ENCODE measurements at regions not wholly inside any gene's neighbourhood (a gene's known extent, or its start where the extent isn't known, plus 50 kb on each side); places are given as distances from the start of the nearest gene placed in this dataset.

DNA sequence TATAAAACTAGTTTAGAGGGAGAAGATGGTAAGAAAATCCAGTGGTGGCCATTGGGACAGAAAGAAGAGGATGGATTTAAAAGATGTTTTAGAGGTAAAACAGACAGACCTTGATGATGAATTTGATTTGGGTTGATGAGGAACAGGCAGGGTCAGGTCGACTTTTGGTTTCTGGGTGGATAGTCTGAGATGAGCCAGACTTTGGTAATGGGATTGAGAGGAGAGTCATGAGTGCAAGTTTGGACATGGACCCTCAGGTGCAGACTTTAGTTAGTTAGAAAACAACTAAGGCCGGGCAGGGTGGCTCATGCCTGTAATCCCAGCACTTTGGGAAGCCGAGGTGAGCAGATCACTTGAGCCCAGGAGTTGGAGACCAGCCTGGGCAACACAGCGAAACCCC is 257.9 kb downstream of the MAFB start:
- Histone ChIP-seq H3K9me3 (no peaks in the 10 kb centered on the region), H3K27ac (no peak overlapping the region), H3K27me3 (no peaks in the 10 kb centered on the region), H3K4me1 (no peaks in the 10 kb centered on the region), H3K4me3 (no peak overlapping the region), H3K36me3 (no peaks in the 10 kb centered on the region)
- WGBS, 2 donors, result 87 to 96% methylated on average over 4 of the region's 4 CpGs
- TF ChIP-seq, protein P1, sequence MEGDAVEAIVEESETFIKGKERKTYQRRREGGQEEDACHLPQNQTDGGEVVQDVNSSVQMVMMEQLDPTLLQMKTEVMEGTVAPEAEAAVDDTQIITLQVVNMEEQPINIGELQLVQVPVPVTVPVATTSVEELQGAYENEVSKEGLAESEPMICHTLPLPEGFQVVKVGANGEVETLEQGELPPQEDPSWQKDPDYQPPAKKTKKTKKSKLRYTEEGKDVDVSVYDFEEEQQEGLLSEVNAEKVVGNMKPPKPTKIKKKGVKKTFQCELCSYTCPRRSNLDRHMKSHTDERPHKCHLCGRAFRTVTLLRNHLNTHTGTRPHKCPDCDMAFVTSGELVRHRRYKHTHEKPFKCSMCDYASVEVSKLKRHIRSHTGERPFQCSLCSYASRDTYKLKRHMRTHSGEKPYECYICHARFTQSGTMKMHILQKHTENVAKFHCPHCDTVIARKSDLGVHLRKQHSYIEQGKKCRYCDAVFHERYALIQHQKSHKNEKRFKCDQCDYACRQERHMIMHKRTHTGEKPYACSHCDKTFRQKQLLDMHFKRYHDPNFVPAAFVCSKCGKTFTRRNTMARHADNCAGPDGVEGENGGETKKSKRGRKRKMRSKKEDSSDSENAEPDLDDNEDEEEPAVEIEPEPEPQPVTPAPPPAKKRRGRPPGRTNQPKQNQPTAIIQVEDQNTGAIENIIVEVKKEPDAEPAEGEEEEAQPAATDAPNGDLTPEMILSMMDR (IDR thresholded peaks at IDR 0.05), result no peak
- TF ChIP-seq EP300 (IDR thresholded peaks at IDR 0.05) (no peak), POLR2A (IDR thresholded peaks at IDR 0.05) (no peak)
- no peak for DNase-seq (ENCODE audit: low spot score in 2 of 2)

DNA sequence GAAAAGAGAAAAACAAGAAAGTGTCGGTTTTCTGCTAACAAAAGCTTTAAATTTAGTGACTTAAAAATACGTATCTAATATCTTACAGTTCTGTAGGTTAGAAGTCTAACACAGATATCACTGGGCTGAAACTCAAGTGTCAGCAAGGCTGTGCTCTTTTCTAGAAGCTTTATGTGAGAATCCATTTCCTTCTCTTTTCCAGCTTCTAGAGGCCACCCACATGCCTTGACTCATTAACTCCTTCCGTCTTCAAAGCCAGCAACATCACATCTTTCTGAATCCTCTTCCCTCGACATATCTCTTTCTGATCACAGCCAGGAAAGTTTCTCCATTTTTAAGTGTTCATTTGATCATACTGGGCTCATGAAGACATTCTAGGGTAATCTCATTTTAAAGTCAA is 262.0 kb downstream of the MAFB start:
- Histone ChIP-seq H3K4me3 (no peak overlapping the region), H3K4me1 (no peaks in the 10 kb centered on the region), H3K9me3 (no peaks in the 10 kb centered on the region), H3K27ac (no peak overlapping the region), H3K36me3 (no peaks in the 10 kb centered on the region), H3K27me3 (no peaks in the 10 kb centered on the region)
- TF ChIP-seq EP300 (IDR thresholded peaks at IDR 0.05), result peak in 1 of 2 donors; percentile 7
- TF ChIP-seq, protein P1 (IDR thresholded peaks at IDR 0.05), result no peak
- 66 to 72% methylated on average over 4 of the region's 4 CpGs for WGBS, 2 donors
- no peak for DNase-seq (ENCODE audit: low spot score in 2 of 2)

DNA sequence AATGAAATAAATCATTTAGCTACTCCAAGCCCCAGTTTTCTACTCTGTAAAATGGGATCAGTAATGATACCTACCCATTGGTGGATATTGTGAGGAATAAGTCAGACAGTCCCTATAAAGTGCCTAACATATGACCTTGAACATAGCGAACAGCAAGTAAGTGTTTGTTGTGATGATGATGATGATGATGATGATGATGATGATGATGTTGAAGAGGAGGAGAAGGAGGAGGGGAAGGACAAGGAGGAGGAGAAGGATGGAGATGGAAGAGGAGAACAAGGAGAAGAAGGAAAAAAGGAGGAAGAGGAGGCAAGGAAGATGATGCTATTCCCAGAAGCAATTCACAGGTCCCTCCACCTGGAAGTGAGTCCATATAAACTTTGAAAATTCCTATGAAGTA is 264.3 kb downstream of the MAFB start:
- WGBS, 2 donors, result 93 to 94% methylated on average over 1 of the region's 1 CpG
- Histone ChIP-seq H3K4me3 (no peak overlapping the region), H3K9me3 (no peaks in the 10 kb centered on the region), H3K27me3 (no peaks in the 10 kb centered on the region), H3K27ac (no peak overlapping the region), H3K36me3 (no peaks in the 10 kb centered on the region), H3K4me1 (no peaks in the 10 kb centered on the region)
- no peak for DNase-seq (ENCODE audit: low spot score in 2 of 2)
- TF ChIP-seq EP300 (IDR thresholded peaks at IDR 0.05), result no peak
- TF ChIP-seq POLR2A (IDR thresholded peaks at IDR 0.05), result no peak
- TF ChIP-seq, protein P1 (IDR thresholded peaks at IDR 0.05), result no peak

DNA sequence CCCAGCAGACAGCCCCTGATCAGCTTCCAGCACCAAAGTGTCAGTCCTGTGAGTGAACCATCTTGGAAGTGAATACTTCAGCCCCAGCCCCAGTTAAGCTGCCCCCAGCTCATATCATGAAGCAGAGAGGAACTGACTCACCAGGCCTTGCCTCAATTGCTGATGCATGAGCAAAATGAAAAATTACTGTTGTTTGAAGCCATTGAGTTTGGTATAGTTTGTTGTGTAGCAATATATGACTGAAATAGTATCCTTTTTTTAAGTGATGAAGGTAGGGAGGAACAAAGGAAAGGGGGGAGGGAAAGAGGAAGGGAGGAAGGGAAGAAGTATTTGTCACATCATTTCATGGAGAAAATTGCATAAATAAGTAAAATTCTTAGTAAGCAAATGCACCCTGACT is 266.4 kb downstream of the MAFB start:
- H3K36me3 ChIP-seq, result no peaks in the 10 kb centered on the region
- H3K4me1 ChIP-seq, result no peaks in the 10 kb centered on the region
- TF ChIP-seq EP300 (IDR thresholded peaks at IDR 0.05) (no peak), POLR2A (IDR thresholded peaks at IDR 0.05) (no peak)
- TF ChIP-seq, protein P1 (IDR thresholded peaks at IDR 0.05), result no peak
- H3K4me3 ChIP-seq, result no peak overlapping the region
- H3K27me3 ChIP-seq, result no peaks in the 10 kb centered on the region
- no peak for DNase-seq (ENCODE audit: low spot score in 2 of 2)
- no peak overlapping the region for H3K27ac ChIP-seq
- no peaks in the 10 kb centered on the region for H3K9me3 ChIP-seq

DNA sequence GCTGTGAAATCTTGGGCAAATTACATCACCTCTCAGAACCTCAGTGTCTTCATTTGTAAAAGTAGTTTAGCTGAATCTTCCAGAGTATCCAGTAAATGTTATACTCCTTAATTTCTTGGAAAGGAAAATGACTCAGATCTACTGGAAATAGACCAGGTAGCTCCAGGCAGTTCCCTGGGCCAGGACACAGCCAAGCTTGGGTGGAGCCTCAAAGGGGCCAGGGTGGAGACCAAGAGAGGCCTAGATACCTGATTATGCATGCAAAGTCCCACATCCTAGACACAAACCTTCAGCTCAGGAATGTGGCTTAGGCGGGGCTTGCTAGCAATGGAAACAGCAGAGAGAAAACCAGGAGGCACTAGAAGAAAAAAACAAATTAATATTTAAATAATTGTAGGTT is 272.8 kb downstream of the MAFB start:
- Histone ChIP-seq H3K27me3 (no peaks in the 10 kb centered on the region), H3K36me3 (no peaks in the 10 kb centered on the region), H3K4me3 (no peak overlapping the region), H3K9me3 (peaks cover 0 to 14% (median 6%) of the 10 kb centered on the region in 4 donors), H3K27ac (no peak overlapping the region), H3K4me1 (no peaks in the 10 kb centered on the region)
- TF ChIP-seq POLR2A (IDR thresholded peaks at IDR 0.05), result no peak
- TF ChIP-seq, protein P1 (IDR thresholded peaks at IDR 0.05), result no peak
- no peak for TF ChIP-seq EP300 (IDR thresholded peaks at IDR 0.05)
- DNase-seq (ENCODE audit: low spot score in 2 of 2), result no peak
- 95 to 97% methylated on average over 1 of the region's 1 CpG for WGBS, 2 donors

Data from tibial nerve (tissue), 4 donors.